Kidney (tissue), 13 donors: ENCODE measurements at regions not wholly inside any gene's neighbourhood (a gene's known extent, or its start where the extent isn't known, plus 50 kb on each side); places are given as distances from the start of the nearest gene placed in this dataset.
A peak's percentile ranks its signal among the peaks of the same experiment; 100 is the strongest.

Source experiments
- DNase-seq, 5 donors: peaks; one replicate each; pipeline ENCODE4 v3.0.0-alpha.2; 2013 to 2020
- FAIRE-seq: peaks from 2 replicates; lab custom pipeline; 2012; peaks lifted over from hg19 to GRCh38; lab: Jason Lieb, UNC
- H3K27ac ChIP-seq, 2 donors: one replicate each; pipeline ENCODE4 v1.7.0; 2013; ENCODE audit warnings: low read depth in 2 of 2, low read length in 2 of 2, inconsistent platforms in 1 of 2
- H3K27me3 ChIP-seq: one replicate; pipeline ENCODE4 v1.7.1; 2013; ENCODE audit warnings: low read length, inconsistent platforms; ENCODE audit not compliant: control insufficient read depth, insufficient read depth
- H3K36me3 ChIP-seq, 3 donors: one replicate each; pipeline versions ENCODE4 v1.7.0 to v1.7.1; 2013; ENCODE audit warnings: low read length in 3 of 3, control low read depth in 1 of 3, inconsistent platforms in 1 of 3; ENCODE audit not compliant: insufficient read depth in 3 of 3, control insufficient read depth in 2 of 3
- H3K4me1 ChIP-seq, 3 donors: one replicate each; pipeline versions ENCODE4 v1.7.0 to v1.7.1; 2013; ENCODE audit warnings: low read length in 3 of 3, inconsistent platforms in 1 of 3, low read depth in 1 of 3; ENCODE audit not compliant: control insufficient read depth in 2 of 3, insufficient read depth in 2 of 3
- H3K4me3 ChIP-seq, 3 donors: one replicate each; pipeline versions ENCODE4 v1.7.0 to v1.8.1; 2013; ENCODE audit warnings: low read length in 3 of 3, control low read depth in 1 of 3, inconsistent platforms in 1 of 3
- H3K9ac ChIP-seq, 3 donors: one replicate each; pipeline versions ENCODE4 v1.7.0 to v1.7.1; 2013; ENCODE audit warnings: low read length in 3 of 3, control low read depth in 1 of 3, inconsistent platforms in 1 of 3
- H3K9me3 ChIP-seq, 3 donors: one replicate each; pipeline versions ENCODE4 v1.7.0 to v1.7.1; 2013; ENCODE audit warnings: low read length in 3 of 3, control low read depth in 1 of 3, inconsistent platforms in 1 of 3; ENCODE audit not compliant: control insufficient read depth in 2 of 3, insufficient read depth in 1 of 3
- CTCF ChIP-seq: IDR thresholded peaks from 3 replicates; pipeline ENCODE4 v1.5.1; 2012; ENCODE audit warnings: mild to moderate bottlenecking, moderate library complexity, borderline replicate concordance; ENCODE audit not compliant: insufficient read depth; ENCODE audit errors: extremely low read depth
- intact Hi-C: fragments of 100-400 bp; cut with DNase I; formaldehyde crosslinking; loops from one replicate; pipeline ENCODE4 v1.11.1; 2022
- donor health status: control.
- donor health status: control.
- donor health status: control.
- donor health status: control.
- donor health status: control.
- donor health status: DM: yes; HTN: yes; CAD: no.
- donor health status: Normal renal cell carcinoma (clear cell type).

DNA sequence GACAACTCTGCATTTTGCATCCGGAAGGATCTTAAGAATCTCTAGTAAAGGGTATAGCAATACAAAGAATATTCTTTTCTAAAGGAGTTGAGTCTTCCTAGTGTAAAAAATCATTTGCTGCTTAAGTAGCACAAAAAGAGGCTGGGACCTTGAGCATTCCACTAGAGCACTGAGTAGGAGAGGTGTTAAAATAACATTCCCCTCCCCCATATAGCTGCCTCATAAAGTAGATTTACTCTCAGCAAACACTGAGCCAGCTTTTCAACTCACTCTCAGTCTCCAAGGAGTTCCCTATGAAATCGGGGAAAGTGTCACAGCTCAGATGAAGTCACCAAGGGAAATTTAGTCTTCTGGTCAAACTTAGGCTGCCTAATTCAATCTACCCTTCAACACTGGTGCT is 592.7 kb downstream of the ETNK1 start:
- no peaks in the 10 kb centered on the region for H3K9me3 ChIP-seq
- peak in 3 of 5 donors; percentile 43 to 90 (median 80) for DNase-seq
- TF ChIP-seq CTCF: no peak
- no peak overlapping the region for H3K27ac ChIP-seq
- H3K4me3 ChIP-seq: no peak overlapping the region
- H3K27me3 ChIP-seq: no peaks in the 10 kb centered on the region
- H3K4me1 ChIP-seq: no peaks in the 10 kb centered on the region
- no peaks in the 10 kb centered on the region for H3K36me3 ChIP-seq
- no peak for FAIRE-seq
- no peak overlapping the region for H3K9ac ChIP-seq
- intact Hi-C loops: no loop called here

GRCh38 chr12:23221066-23221465 is 596.1 kb downstream of the ETNK1 start:
- no peaks in the 10 kb centered on the region for H3K9me3 ChIP-seq
- H3K27me3 ChIP-seq: no peaks in the 10 kb centered on the region
- DNase-seq (no peak), FAIRE-seq (no peak)
- no peak overlapping the region for H3K27ac ChIP-seq
- intact Hi-C loops: no loop called here
- no peak overlapping the region for H3K9ac ChIP-seq
- peak; percentile 9 for TF ChIP-seq CTCF
- no peaks in the 10 kb centered on the region for H3K36me3 ChIP-seq
- H3K4me1 ChIP-seq: no peaks in the 10 kb centered on the region
- H3K4me3 ChIP-seq: no peak overlapping the region

DNA sequence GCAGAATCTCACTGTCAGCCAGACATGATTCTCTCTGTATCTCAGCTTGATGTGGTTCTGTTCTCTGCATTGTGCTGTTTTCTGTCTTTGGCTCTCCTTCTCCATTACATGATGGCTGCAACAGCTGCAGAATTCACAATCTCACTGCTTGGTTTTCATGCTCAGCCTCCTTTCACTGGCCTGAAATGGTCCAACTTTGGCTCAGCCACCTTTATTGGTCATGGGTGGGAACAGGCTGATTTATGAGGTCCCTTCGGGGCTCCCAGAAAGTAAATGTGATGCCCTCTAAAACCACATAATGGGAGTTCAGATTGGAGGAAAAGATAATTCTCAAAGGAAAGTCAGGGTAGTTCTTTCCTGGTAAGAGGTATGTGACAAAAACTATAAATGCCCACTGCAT is 597.0 kb downstream of the ETNK1 start:
- no peaks in the 10 kb centered on the region for H3K9me3 ChIP-seq
- FAIRE-seq: no peak

More for the DNA sequence above, 597.0 kb downstream of the ETNK1 start:
- intact Hi-C loops: no loop called here
- no peaks in the 10 kb centered on the region for H3K36me3 ChIP-seq
- H3K9ac ChIP-seq: no peak overlapping the region
- no peak overlapping the region for H3K27ac ChIP-seq
- no peak for DNase-seq
- no peak overlapping the region for H3K4me3 ChIP-seq
- no peak for TF ChIP-seq CTCF
- H3K4me1 ChIP-seq: no peaks in the 10 kb centered on the region
- H3K27me3 ChIP-seq: no peaks in the 10 kb centered on the region
